ENCODE measurements at regions not wholly inside any gene's neighbourhood (a gene's known extent, or its start where the extent isn't known, plus 50 kb on each side); places are given as distances from the start of the nearest gene placed in this dataset.

DNA sequence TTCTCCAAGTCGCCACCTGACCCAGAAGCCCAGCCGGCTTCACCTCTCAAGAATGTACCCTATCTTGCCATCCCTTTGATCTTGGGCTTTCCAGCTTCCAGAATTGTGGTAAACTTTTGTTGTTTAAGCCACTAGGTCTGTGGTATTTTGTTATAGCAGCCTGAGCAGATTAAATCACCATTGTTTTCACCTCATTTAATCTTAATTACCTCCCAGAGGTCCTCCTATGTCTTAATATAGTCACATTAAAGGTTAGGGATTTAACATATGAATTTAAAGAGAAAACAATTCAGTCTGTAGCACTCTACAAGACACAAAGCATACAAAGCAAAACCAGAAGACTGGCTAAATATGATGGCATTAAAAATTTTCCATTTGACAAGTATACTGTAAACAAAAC lies 123.4 kb upstream of the CADM2 start:
- TF ChIP-seq, protein P1, sequence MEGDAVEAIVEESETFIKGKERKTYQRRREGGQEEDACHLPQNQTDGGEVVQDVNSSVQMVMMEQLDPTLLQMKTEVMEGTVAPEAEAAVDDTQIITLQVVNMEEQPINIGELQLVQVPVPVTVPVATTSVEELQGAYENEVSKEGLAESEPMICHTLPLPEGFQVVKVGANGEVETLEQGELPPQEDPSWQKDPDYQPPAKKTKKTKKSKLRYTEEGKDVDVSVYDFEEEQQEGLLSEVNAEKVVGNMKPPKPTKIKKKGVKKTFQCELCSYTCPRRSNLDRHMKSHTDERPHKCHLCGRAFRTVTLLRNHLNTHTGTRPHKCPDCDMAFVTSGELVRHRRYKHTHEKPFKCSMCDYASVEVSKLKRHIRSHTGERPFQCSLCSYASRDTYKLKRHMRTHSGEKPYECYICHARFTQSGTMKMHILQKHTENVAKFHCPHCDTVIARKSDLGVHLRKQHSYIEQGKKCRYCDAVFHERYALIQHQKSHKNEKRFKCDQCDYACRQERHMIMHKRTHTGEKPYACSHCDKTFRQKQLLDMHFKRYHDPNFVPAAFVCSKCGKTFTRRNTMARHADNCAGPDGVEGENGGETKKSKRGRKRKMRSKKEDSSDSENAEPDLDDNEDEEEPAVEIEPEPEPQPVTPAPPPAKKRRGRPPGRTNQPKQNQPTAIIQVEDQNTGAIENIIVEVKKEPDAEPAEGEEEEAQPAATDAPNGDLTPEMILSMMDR (IDR thresholded peaks at IDR 0.05; ENCODE audit: borderline replicate concordance, extremely low read depth, low read length, poor library complexity, severe bottlenecking) = no peak
- no peak for TF ChIP-seq EZH2 (IDR thresholded peaks at IDR 0.05; ENCODE audit: borderline replicate concordance, low read depth, low read length, severe bottlenecking)
